ENCODE measurements at regions not wholly inside any gene's neighbourhood (a gene's known extent, or its start where the extent isn't known, plus 50 kb on each side); places are given as distances from the start of the nearest gene placed in this dataset.

DNA sequence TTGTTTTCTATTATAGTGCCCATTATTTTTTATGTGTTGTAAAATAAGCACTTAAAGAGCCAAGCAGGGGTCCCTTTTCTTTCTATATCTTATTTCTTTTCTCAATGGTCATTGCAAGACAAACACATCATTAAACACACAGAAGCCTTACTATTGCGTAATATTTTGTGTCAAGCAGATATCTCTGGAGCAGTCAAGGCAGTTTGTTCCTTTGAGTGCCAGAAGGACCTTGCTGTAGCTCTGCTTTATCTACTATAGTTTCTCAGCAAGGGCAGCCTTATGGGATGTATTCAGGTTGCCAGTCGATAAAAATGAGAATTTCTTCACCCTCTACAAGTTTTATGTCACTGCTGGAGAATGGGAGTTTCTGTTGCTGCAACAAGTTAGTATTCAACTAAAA is 319.3 kb downstream of the TDRD3 start:
- no peak for DNase-seq (ENCODE audit: low spot score)
- TF ChIP-seq, protein P1, sequence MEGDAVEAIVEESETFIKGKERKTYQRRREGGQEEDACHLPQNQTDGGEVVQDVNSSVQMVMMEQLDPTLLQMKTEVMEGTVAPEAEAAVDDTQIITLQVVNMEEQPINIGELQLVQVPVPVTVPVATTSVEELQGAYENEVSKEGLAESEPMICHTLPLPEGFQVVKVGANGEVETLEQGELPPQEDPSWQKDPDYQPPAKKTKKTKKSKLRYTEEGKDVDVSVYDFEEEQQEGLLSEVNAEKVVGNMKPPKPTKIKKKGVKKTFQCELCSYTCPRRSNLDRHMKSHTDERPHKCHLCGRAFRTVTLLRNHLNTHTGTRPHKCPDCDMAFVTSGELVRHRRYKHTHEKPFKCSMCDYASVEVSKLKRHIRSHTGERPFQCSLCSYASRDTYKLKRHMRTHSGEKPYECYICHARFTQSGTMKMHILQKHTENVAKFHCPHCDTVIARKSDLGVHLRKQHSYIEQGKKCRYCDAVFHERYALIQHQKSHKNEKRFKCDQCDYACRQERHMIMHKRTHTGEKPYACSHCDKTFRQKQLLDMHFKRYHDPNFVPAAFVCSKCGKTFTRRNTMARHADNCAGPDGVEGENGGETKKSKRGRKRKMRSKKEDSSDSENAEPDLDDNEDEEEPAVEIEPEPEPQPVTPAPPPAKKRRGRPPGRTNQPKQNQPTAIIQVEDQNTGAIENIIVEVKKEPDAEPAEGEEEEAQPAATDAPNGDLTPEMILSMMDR (IDR thresholded peaks at IDR 0.05; ENCODE audit: extremely low read depth, missing control alignments), result no peak

GRCh38 chr13:60707878-60708277 is 310.9 kb downstream of the TDRD3 start:
- TF ChIP-seq, protein P1 (IDR thresholded peaks at IDR 0.05; ENCODE audit: extremely low read depth, missing control alignments), result no peak
- DNase-seq (ENCODE audit: low spot score), result no peak

DNA sequence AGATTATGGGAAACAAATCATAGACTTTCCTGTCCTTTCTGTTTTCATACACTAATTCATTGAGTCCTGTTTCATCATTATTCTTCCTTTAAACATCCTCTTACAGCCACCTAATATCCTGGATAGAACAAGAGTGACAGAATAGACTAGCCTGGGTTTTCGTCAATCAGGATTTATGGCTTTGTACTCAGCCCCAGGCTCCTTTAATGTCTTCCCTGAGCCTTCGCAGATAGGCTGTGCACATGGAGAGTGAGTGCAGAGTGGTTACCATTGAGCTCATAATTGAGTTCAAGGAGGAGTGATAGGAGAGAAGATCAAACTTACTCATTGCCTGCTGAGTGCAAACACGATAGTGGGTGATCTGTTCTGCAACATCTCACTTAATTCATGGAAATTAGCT is 304.9 kb downstream of the TDRD3 start:
- DNase-seq (ENCODE audit: low spot score), result no peak
- TF ChIP-seq, protein P1 (IDR thresholded peaks at IDR 0.05; ENCODE audit: extremely low read depth, missing control alignments), result no peak

- TF ChIP-seq, protein P1 (IDR thresholded peaks at IDR 0.05; ENCODE audit: extremely low read depth, missing control alignments), result no peak
- no peak for DNase-seq (ENCODE audit: low spot score)
Observed at GRCh38 chr13:60700994-60701393, 304.0 kb downstream of the TDRD3 start.

GRCh38 chr13:60699636-60700035 is 302.6 kb downstream of the TDRD3 start:
- TF ChIP-seq, protein P1 (IDR thresholded peaks at IDR 0.05; ENCODE audit: extremely low read depth, missing control alignments), result no peak
- DNase-seq (ENCODE audit: low spot score), result no peak

GRCh38 chr13:60696602-60697001 is 299.6 kb downstream of the TDRD3 start:
- DNase-seq (ENCODE audit: low spot score), result no peak
- TF ChIP-seq, protein P1 (IDR thresholded peaks at IDR 0.05; ENCODE audit: extremely low read depth, missing control alignments), result no peak

- TF ChIP-seq, protein P1 (IDR thresholded peaks at IDR 0.05; ENCODE audit: extremely low read depth, missing control alignments), result no peak
- no peak for DNase-seq (ENCODE audit: low spot score)
Observed at GRCh38 chr13:60691268-60691667, 294.2 kb downstream of the TDRD3 start.
